ENCODE measurements at regions not wholly inside any gene's neighbourhood (a gene's known extent, or its start where the extent isn't known, plus 50 kb on each side); places are given as distances from the start of the nearest gene placed in this dataset.

- TF ChIP-seq CTCF (IDR thresholded peaks at IDR 0.05; ENCODE audit: low read depth, low read length, missing control alignments), result no peak
- DNase-seq, result no peak
- in situ Hi-C loops (cut with HindIII; ENCODE audit: low pct_ligation_motif_present, low sequenced_read_pairs), result no loop called here
- Histone ChIP-seq H3K36me3 (replicated peaks) (no peaks in the 10 kb centered on the region), H3K27me3 (replicated peaks) (no peaks in the 10 kb centered on the region), H3K27ac (no peak overlapping the region), H3K4me3 (ENCODE audit: low read depth, low read length) (no peak overlapping the region)
These were observed 247.8 kb upstream of the IGFBP3 start for GRCh38 chr7:46168671-46169383.

- H3K4me3 ChIP-seq (ENCODE audit: low read depth, low read length), result no peak overlapping the region
- in situ Hi-C loops (cut with HindIII; ENCODE audit: low pct_ligation_motif_present, low sequenced_read_pairs), result no loop called here
- H3K27ac ChIP-seq, result no peak overlapping the region
These were observed 247.2 kb upstream of the IGFBP3 start for GRCh38 chr7:46168231-46168630.

GRCh38 chr7:46165276-46165675 is 244.2 kb upstream of the IGFBP3 start:
- no peak for TF ChIP-seq CTCF (IDR thresholded peaks at IDR 0.05; ENCODE audit: low read depth, low read length, missing control alignments)
- in situ Hi-C loops (cut with HindIII; ENCODE audit: low pct_ligation_motif_present, low sequenced_read_pairs), result no loop called here
- Histone ChIP-seq H3K36me3 (replicated peaks) (no peaks in the 10 kb centered on the region), H3K27ac (no peak overlapping the region), H3K4me3 (ENCODE audit: low read depth, low read length) (no peak overlapping the region), H3K27me3 (replicated peaks) (no peaks in the 10 kb centered on the region)
- DNase-seq, result peak; percentile 68

More at GRCh38 chr7:46168231-46168630, 247.2 kb upstream of the IGFBP3 start:
- H3K27me3 ChIP-seq (replicated peaks), result no peaks in the 10 kb centered on the region
- DNase-seq, result no peak
- TF ChIP-seq CTCF (IDR thresholded peaks at IDR 0.05; ENCODE audit: low read depth, low read length, missing control alignments), result no peak
- no peaks in the 10 kb centered on the region for H3K36me3 ChIP-seq (replicated peaks)

- H3K4me3 ChIP-seq (ENCODE audit: low read depth, low read length), result no peak overlapping the region
- in situ Hi-C loops (cut with HindIII; ENCODE audit: low pct_ligation_motif_present, low sequenced_read_pairs), result no loop called here
- H3K27ac ChIP-seq, result peak overlapping the region; percentile 10
These were observed 243.6 kb upstream of the IGFBP3 start for GRCh38 chr7:46164629-46165028.

GRCh38 chr7:46163246-46163645 is 242.2 kb upstream of the IGFBP3 start:
- no peak for DNase-seq
- no peak for TF ChIP-seq CTCF (IDR thresholded peaks at IDR 0.05; ENCODE audit: low read depth, low read length, missing control alignments)

More at GRCh38 chr7:46164629-46165028, 243.6 kb upstream of the IGFBP3 start:
- H3K27me3 ChIP-seq (replicated peaks), result no peaks in the 10 kb centered on the region
- DNase-seq, result no peak
- no peaks in the 10 kb centered on the region for H3K36me3 ChIP-seq (replicated peaks)
- TF ChIP-seq CTCF (IDR thresholded peaks at IDR 0.05; ENCODE audit: low read depth, low read length, missing control alignments), result no peak

GRCh38 chr7:46162609-46163008 is 241.5 kb upstream of the IGFBP3 start:
- no peak for DNase-seq
- H3K4me3 ChIP-seq (ENCODE audit: low read depth, low read length), result no peak overlapping the region
- in situ Hi-C loops (cut with HindIII; ENCODE audit: low pct_ligation_motif_present, low sequenced_read_pairs), result no loop called here
- no peaks in the 10 kb centered on the region for H3K36me3 ChIP-seq (replicated peaks)
- no peak overlapping the region for H3K27ac ChIP-seq
- no peaks in the 10 kb centered on the region for H3K27me3 ChIP-seq (replicated peaks)
- no peak for TF ChIP-seq CTCF (IDR thresholded peaks at IDR 0.05; ENCODE audit: low read depth, low read length, missing control alignments)

More at GRCh38 chr7:46163246-46163645, 242.2 kb upstream of the IGFBP3 start:
- in situ Hi-C loops (cut with HindIII; ENCODE audit: low pct_ligation_motif_present, low sequenced_read_pairs), result no loop called here
- Histone ChIP-seq H3K36me3 (replicated peaks) (no peaks in the 10 kb centered on the region), H3K4me3 (ENCODE audit: low read depth, low read length) (no peak overlapping the region), H3K27me3 (replicated peaks) (no peaks in the 10 kb centered on the region), H3K27ac (no peak overlapping the region)

Measured in brain microvascular endothelial cell (primary cell).